HCT116 (cell line): ENCODE measurements at regions not wholly inside any gene's neighbourhood (a gene's known extent, or its start where the extent isn't known, plus 50 kb on each side); places are given as distances from the start of the nearest gene placed in this dataset.

ENCODE experiments used
- ATAC-seq: fragments of 200-7000 bp; cut with Tn5 transposase; 2 replicates; pipeline ENCODE4 v1.9.1; 2020; ENCODE audit warnings: mild to moderate bottlenecking, moderate library complexity
- BruUV-seq: library from RNA; stranded (reverse); fragments of 400-500 nt; replicated peaks from 2 replicates; lab custom pipeline; 2021; lab: Mats Ljungman, UMichigan
- CTCF ChIA-PET: fragments of 300-600 bp; sonication (Branson Sonifier 250); formaldehyde crosslinking; loops from one replicate; lab custom pipeline; 2021; ENCODE audit warnings: antibody characterized with exemption; lab: Charles Lee
- POLR2A ChIA-PET: fragments of 300-600, 350-600 bp; sonication (Branson Sonifier 250); formaldehyde crosslinking; loops from one replicate; lab custom pipeline; 2021; ENCODE audit warnings: antibody characterized with exemption; lab: Charles Lee
- RAD21 ChIA-PET, 2 experiments: fragments of 300-600 bp; sonication (Branson Sonifier 250); formaldehyde crosslinking; loops; one replicate each; lab custom pipeline; 2023; ENCODE audit warnings: low total read pairs in 2 of 2; ENCODE audit not compliant: uncharacterized antibody in 2 of 2, unreplicated experiment in 2 of 2, low non-redundant PET in 1 of 2; lab: Charles Lee
- DNase-seq: peaks from one replicate; pipeline ENCODE4 v3.0.0-alpha.2; 2010; ENCODE audit warnings: low read depth, low spot score
- H2AFZ ChIP-seq: fragments of 200-600 bp; shearing (Covaris generic), sonication (generic); 2 replicates; pipeline ENCODE4 v1.6.1; 2017; ENCODE audit warnings: low read depth, mixed run types, mixed read lengths, antibody characterized with exemption, low read length; ENCODE audit not compliant: poor library complexity, severe bottlenecking
- H3K27ac ChIP-seq: 2 replicates; pipeline ENCODE4 v1.5.1; 2012; ENCODE audit warnings: low read depth, low read length
- H3K27me3 ChIP-seq: fragments of 200-600 bp; sonication (generic); 2 replicates; pipeline ENCODE4 v1.6.1; 2016; ENCODE audit warnings: mixed run types, low read length, mixed read lengths; ENCODE audit not compliant: insufficient read depth
- H3K36me3 ChIP-seq, 2 experiments: fragments of 200-500 bp in 1 of 2; fragments of 200-600 bp in 1 of 2; sonication (Bioruptor generic) in 1 of 2; sonication (generic) in 1 of 2; 2 replicates each; pipeline versions ENCODE4 v1.5.1 to v1.6.1; 2014 to 2016; ENCODE audit warnings: low read length in 2 of 2, inconsistent platforms in 1 of 2, mixed read lengths in 1 of 2, mixed run types in 1 of 2; ENCODE audit not compliant: insufficient read depth in 2 of 2, control insufficient read depth in 1 of 2
- H3K4me1 ChIP-seq, 2 experiments: fragments of 200-600 bp in 1 of 2; sonication (generic) in 1 of 2; 2 replicates each; pipeline versions ENCODE4 v1.5.1 to v1.6.1; 2012 to 2017; ENCODE audit warnings: low read length in 2 of 2, inconsistent platforms in 1 of 2, mild to moderate bottlenecking in 1 of 2, mixed read lengths in 1 of 2, mixed run types in 1 of 2, moderate library complexity in 1 of 2; ENCODE audit not compliant: insufficient read depth in 2 of 2, control insufficient read depth in 1 of 2
- H3K4me2 ChIP-seq: fragments of 200-600 bp; sonication (generic); 2 replicates; pipeline ENCODE4 v1.6.1; 2017; ENCODE audit warnings: mixed run types, low read length, mixed read lengths
- H3K4me3 ChIP-seq, 2 experiments: fragments of 200-600 bp in 1 of 2; sonication (generic) in 1 of 2; replicated peaks in 1 of 2; 2 replicates each; pipeline ENCODE4 v1.5.1; 2011 to 2016; ENCODE audit warnings: low read length in 2 of 2, control low read depth in 1 of 2, low read depth in 1 of 2, mild to moderate bottlenecking in 1 of 2, mixed read lengths in 1 of 2, mixed run types in 1 of 2
- H3K79me2 ChIP-seq: fragments of 200-600 bp; sonication (generic); 2 replicates; pipeline ENCODE4 v1.6.1; 2017; ENCODE audit warnings: mild to moderate bottlenecking, mixed run types, low read length, moderate library complexity, mixed read lengths; ENCODE audit not compliant: insufficient read depth
- H3K9ac ChIP-seq: fragments of 200-600 bp; sonication (generic); 2 replicates; pipeline ENCODE4 v1.6.1; 2016; ENCODE audit warnings: low read length, mixed read lengths
- H3K9me2 ChIP-seq: fragments of 200-600 bp; sonication (generic), shearing (Covaris generic); 2 replicates; pipeline ENCODE4 v1.6.1; 2017; ENCODE audit warnings: mixed run types, mild to moderate bottlenecking, moderate library complexity; ENCODE audit not compliant: insufficient read depth
- H3K9me3 ChIP-seq, 2 experiments: fragments of 200-500 bp in 1 of 2; fragments of 200-600 bp in 1 of 2; sonication (Bioruptor generic) in 1 of 2; sonication (generic) in 1 of 2; 2 replicates each; pipeline ENCODE4 v1.6.1; 2014 to 2017; ENCODE audit warnings: low read length in 2 of 2, mixed read lengths in 2 of 2, inconsistent platforms in 1 of 2, low read depth in 1 of 2, mild to moderate bottlenecking in 1 of 2, mixed run types in 1 of 2, moderate library complexity in 1 of 2; ENCODE audit not compliant: control insufficient read depth in 1 of 2, insufficient read depth in 1 of 2
- H4K20me1 ChIP-seq: fragments of 200-600 bp; sonication (generic), shearing (Covaris generic); 2 replicates; pipeline ENCODE4 v1.6.1; 2017; ENCODE audit warnings: mixed run types, mild to moderate bottlenecking, moderate library complexity; ENCODE audit not compliant: insufficient read depth
- EZH2 ChIP-seq: fragments of 200-600 bp; sonication (generic); IDR thresholded peaks from 2 replicates; pipeline ENCODE4 v1.6.1; 2017; ENCODE audit warnings: antibody characterized with exemption, mixed run types
- EZH2phosphoT487 ChIP-seq: fragments of 200-600 bp; IDR thresholded peaks from 2 replicates; pipeline ENCODE4 v1.6.1; 2018; ENCODE audit warnings: antibody characterized with exemption, borderline replicate concordance
- POLR2A ChIP-seq: IDR thresholded peaks from 2 replicates; pipeline ENCODE4 v1.7.0; 2011; ENCODE audit warnings: borderline replicate concordance; ENCODE audit not compliant: insufficient read depth, insufficient read length; ENCODE audit errors: extremely low read depth
- POLR2AphosphoS5 ChIP-seq: IDR thresholded peaks from 2 replicates; pipeline ENCODE4 v1.6.1; 2011; ENCODE audit warnings: mild to moderate bottlenecking, low read depth, low read length, moderate library complexity
- SP1 ChIP-seq: IDR thresholded peaks from 2 replicates; pipeline ENCODE4 v1.6.1; 2012; ENCODE audit warnings: low read depth
- intact Hi-C: fragments of 100-400 bp; cut with micrococcal nuclease; formaldehyde crosslinking; loops from 2 replicates; pipeline ENCODE4 v1.10.0; 2022
- TF ChIP-seq, protein P1 (sequence below): IDR thresholded peaks from 2 replicates; pipeline ENCODE4 v1.6.1; 2012

- H4K20me1 ChIP-seq, result no peaks in the 10 kb centered on the region
- ATAC-seq (no peak), DNase-seq (no peak)
- intact Hi-C loops, result no loop called here
- peaks cover 3% of the 10 kb centered on the region in 2 experiments; a peak in 1 of 4 replicates for H3K9me3 ChIP-seq
- no peak overlapping the region for H3K4me3 ChIP-seq
- ChIA-PET RAD21 (no interaction called here), CTCF (no interaction called here), POLR2A (no interaction called here)
- H3K9ac ChIP-seq, result no peak overlapping the region
- H3K36me3 ChIP-seq, result no peaks in the 10 kb centered on the region
- H3K4me2 ChIP-seq, result no peak overlapping the region
- no TSS peak for BruUV-seq
- no peak overlapping the region for H2AFZ ChIP-seq
- no peaks in the 10 kb centered on the region for H3K27me3 ChIP-seq
- no peaks in the 10 kb centered on the region for H3K79me2 ChIP-seq
- no peak overlapping the region for H3K27ac ChIP-seq
- no peaks in the 10 kb centered on the region for H3K4me1 ChIP-seq
- TF ChIP-seq, protein P1, sequence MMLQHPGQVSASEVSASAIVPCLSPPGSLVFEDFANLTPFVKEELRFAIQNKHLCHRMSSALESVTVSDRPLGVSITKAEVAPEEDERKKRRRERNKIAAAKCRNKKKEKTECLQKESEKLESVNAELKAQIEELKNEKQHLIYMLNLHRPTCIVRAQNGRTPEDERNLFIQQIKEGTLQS, result no peak
- TF ChIP-seq EZH2phosphoT487 (no peak), SP1 (no peak), POLR2A (no peak), POLR2AphosphoS5 (no peak), EZH2 (no peak)
- H3K9me2 ChIP-seq, result no peaks in the 10 kb centered on the region
Measured at GRCh38 chr3:96416549-96417255, 397.7 kb upstream of the EPHA6 start.

DNA sequence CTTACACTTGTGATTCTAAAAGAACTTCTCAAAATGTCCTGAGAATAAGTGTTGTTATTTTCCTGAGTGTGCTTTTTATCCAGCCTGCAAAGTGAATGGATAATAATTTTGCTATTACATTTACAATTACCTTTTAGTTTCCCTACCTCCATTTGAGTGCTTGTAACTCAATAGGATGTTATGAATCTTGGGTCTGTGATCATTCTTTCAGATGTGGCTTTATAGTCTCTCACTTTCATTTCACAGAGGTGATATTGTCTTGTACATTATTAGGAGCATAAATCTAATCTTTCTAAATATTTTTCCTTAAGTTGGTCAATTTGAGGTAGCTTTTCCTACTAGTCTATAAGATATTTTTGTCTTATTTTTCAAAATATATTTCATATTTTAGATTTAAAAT, 386.3 kb upstream of the EPHA6 start:
- DNase-seq (no peak), ATAC-seq (no peak)
- no peak overlapping the region for H3K9ac ChIP-seq
- ChIA-PET CTCF (no interaction called here), RAD21 (no interaction called here), POLR2A (no interaction called here)
- H3K4me1 ChIP-seq, result no peaks in the 10 kb centered on the region
- H3K4me2 ChIP-seq, result no peak overlapping the region
- no peaks in the 10 kb centered on the region for H3K36me3 ChIP-seq
- intact Hi-C loops, result no loop called here
- no peaks in the 10 kb centered on the region for H3K79me2 ChIP-seq
- H3K9me3 ChIP-seq, result peaks cover 16% of the 10 kb centered on the region in 2 experiments; a peak in 2 of 4 replicates
- no peaks in the 10 kb centered on the region for H4K20me1 ChIP-seq
- no peak overlapping the region for H3K27ac ChIP-seq
- H3K9me2 ChIP-seq, result no peaks in the 10 kb centered on the region
- H3K27me3 ChIP-seq, result no peaks in the 10 kb centered on the region
- H3K4me3 ChIP-seq, result no peak overlapping the region
- H2AFZ ChIP-seq, result no peak overlapping the region
- BruUV-seq, result no TSS peak
- TF ChIP-seq, protein P1, result no peak
- no peak for TF ChIP-seq EZH2phosphoT487
